HG02870 (cell line): ENCODE measurements at regions not wholly inside any gene's neighbourhood (a gene's known extent, or its start where the extent isn't known, plus 50 kb on each side); places are given as distances from the start of the nearest gene placed in this dataset.
A peak's percentile ranks its signal among the peaks of the same experiment; 100 is the strongest.

ENCODE experiments used
- ATAC-seq: cut with Tn5 transposase; IDR thresholded peaks from one replicate; pipeline ENCODE4 v1.9.1; 2021; ENCODE audit warnings: mild to moderate bottlenecking, moderate library complexity; ENCODE audit not compliant: unreplicated experiment

- ATAC-seq: no peak
These were observed 263.4 kb downstream of the TTLL7 start for GRCh38 chr1:83735526-83735925.

DNA sequence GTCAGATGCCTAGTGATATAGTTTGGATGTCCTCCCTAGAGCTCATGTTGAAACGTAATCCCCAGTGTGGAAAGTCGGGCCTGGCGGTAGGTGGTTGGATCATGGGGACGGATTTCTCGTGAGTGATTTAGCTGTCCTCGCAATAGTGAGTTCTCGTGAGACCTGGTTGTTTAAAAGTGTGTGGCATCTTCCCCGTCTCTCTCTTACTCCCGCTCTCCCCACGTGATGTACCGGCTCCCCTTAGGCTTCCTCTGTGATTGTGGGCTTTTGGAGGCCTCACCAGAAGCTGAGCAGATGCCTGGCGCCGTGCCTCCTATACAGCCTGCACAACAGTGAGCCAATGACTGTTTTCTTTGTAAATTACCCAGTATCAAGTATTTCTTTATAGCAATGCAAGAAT is 264.5 kb downstream of the TTLL7 start:
- no peak for ATAC-seq

DNA sequence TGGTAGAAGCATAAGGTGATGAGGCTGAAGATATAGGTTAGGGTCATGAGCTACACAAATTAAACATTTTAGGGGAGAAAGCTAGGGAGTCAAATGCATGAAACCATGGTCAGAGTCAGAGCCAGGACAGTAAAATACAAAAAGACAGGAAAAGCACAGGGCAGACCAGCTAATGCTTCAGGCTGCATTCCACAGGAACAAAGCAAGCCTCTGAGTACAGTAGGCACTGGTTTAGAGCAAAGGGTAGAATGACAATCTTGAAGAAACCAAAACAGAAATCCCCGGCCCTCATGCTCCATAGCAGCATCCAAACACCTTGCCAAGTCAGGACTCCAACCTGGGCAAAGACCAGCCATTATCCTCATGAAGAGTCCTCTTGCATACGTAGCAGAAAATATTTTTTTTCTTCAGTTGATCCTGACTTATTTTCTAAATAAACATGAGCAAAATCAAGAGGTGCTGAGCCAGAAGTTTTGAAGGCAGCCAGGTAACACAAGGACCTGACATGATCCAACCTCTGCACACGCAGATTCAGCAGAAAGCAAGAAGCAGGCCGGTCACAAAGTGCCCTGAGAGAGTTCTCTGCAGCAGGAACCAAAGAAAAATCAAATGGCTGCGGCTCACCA is 273.1 kb downstream of the TTLL7 start:
- no peak for ATAC-seq

DNA sequence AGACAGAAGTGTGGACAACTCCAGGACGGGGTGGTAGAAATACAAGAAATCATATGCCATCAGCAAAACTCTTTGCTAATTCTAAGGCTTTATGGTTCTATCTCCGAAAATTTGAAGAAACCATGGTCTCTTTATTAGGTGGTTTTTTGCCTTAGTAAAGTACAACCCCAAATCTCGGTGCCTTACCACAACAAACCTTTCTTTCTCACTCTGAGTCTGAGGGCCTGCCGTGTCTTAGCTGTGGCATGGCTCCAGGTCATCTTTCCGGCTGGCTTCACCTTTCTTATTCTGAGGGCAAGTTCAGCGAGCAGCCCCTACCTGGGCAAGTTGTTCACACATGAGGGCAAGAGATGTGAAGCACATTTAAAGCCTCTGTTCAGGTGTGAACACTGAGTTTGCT is 280.6 kb downstream of the TTLL7 start:
- ATAC-seq: peak; percentile 84

DNA sequence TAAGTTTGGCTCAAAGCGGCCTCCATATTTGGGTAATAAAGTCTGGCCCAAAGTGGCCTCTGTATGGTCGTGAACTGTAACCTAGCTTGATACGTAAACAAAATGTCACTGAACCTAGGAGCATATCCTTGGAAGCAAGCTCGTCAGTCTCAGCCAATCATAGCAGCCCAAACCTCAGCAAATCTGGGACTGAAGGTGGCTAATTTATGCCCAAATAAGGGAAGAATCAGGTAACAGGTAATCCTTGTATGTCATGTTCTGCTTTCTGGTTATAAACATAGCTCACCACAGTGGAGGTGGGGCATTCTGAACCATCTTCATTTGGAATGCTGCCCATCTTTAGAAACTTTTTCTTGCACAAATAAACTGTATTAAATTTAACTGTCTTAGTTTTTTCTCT is 281.1 kb downstream of the TTLL7 start:
- ATAC-seq: no peak

GRCh38 chr1:83716641-83717040 is 282.3 kb downstream of the TTLL7 start:
- no peak for ATAC-seq

DNA sequence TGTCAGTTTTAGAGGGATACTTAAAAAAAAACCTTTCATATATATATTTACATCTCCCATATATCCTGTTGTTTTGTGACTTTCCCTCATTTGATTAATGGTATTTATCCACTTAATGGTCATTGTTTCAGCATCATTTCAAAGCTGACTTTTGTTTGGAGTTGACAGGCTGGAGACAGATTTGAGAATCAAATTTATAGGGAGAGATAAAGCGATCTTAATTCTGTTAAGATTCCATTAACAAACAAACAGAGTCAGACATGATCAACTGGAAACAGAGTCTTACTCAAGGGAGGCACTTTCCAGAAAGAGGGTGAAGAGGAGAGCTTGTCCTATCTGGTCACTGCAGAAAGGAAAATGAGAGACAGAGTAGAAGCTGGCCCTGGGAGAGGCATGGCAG is 283.4 kb downstream of the TTLL7 start:
- no peak for ATAC-seq

GRCh38 chr1:83709662-83710061 is 289.3 kb downstream of the TTLL7 start:
- no peak for ATAC-seq

- no peak for ATAC-seq
These were observed 292.5 kb downstream of the TTLL7 start for GRCh38 chr1:83706354-83706938.

DNA sequence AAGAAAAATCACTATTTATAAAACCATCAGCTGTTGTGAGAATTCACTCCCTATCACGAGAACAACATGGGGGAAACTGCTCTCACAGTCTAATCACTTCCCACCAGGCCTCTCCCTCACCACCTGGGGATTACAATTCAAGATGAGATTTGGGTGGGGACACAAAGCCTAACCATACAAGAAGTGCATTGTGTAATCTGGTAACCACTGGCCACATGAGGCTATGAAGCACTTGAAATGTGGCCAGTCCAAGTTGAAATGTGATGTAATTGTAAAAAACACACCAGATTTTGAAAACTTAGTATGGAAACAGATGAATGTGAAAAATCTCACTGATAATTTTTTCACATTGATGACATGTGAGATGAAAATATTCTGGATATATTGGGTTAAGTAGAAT is 293.8 kb downstream of the TTLL7 start:
- no peak for ATAC-seq

- no peak for ATAC-seq
These were observed 294.6 kb downstream of the TTLL7 start for GRCh38 chr1:83704350-83704749.

DNA sequence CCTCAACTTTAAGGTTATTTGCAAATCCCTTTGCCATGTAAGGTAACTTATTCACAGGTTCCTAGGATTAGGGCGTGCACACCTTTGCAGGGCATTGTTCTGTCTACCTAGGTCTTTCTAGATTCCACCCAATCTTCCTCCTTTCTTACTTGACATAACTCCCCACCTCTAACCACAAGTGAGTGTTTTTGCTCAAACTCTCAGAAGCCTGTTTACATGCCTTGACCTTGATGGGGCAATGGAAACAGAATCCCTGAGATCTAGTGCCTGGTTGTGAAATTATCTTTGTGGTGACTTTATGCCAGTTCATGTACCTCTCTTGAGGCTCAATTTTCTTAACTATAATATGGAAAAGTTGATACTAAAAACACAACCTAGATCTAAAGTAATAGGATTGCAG is 296.6 kb downstream of the TTLL7 start:
- ATAC-seq: no peak

DNA sequence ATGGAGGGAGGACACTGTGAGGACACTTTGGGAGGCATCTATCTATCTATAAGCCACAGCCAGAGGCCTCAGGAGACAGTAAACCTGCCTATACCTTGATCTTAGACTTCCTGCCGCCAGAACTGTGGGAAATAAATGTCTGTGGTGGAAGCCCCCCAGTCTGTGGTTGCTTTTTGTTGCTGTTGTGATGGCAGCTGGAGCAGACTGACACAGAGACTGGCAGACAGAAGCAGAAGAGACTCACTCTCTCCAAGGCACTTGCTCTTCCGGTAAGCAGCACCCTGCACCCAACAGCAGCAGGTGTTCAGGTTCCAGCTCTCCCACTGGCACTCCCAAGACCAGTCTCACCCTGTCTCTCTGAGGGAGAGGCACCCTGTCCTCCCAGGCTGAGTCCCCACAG is 297.6 kb downstream of the TTLL7 start:
- ATAC-seq: no peak

DNA sequence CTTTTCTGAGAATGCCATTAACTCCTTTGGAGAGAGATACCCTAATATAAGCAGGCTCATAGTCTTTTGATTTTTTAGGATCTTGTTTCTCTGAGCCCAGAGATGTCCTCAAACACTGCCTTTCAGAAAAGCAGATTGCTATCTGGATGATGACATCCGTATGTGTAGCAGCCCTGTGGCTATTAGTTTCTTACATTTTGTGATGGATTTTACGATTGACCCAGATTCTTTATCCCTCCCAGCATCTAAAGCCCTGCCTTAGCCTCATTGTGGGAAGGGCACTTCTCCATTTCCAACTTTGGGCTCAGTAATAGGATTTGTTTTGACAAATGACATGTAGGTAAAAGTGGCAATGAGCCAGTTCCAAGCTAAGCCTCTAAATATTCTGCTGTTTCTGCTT is 300.3 kb downstream of the TTLL7 start:
- ATAC-seq: no peak

GRCh38 chr1:83697961-83698360 is 301.0 kb downstream of the TTLL7 start:
- ATAC-seq: no peak

DNA sequence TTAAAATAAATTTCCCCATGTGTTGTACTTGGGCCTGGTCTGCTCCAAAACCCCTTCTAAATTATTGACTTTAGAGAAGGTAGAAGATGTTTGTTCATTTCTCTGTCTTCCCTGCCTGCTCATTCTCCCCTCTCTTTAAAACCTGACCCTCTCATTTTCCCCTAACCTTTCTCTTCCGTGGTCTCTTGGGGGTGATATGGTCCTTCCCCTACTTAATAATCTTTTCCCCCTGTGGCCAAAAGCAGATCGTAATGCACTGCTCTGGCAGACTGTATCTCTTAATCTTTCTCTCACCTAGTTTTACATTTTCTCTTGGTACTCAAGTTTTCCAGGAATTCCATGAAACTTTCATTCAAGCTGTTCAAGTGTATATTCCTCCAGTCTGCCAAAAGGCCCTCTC is 301.7 kb downstream of the TTLL7 start:
- no peak for ATAC-seq

GRCh38 chr1:83694449-83694848 is 304.5 kb downstream of the TTLL7 start:
- ATAC-seq: no peak

- ATAC-seq: no peak
These were observed 305.4 kb downstream of the TTLL7 start for GRCh38 chr1:83693427-83694126.

GRCh38 chr1:83692524-83693381 is 306.2 kb downstream of the TTLL7 start:
- peak; percentile 69 for ATAC-seq

DNA sequence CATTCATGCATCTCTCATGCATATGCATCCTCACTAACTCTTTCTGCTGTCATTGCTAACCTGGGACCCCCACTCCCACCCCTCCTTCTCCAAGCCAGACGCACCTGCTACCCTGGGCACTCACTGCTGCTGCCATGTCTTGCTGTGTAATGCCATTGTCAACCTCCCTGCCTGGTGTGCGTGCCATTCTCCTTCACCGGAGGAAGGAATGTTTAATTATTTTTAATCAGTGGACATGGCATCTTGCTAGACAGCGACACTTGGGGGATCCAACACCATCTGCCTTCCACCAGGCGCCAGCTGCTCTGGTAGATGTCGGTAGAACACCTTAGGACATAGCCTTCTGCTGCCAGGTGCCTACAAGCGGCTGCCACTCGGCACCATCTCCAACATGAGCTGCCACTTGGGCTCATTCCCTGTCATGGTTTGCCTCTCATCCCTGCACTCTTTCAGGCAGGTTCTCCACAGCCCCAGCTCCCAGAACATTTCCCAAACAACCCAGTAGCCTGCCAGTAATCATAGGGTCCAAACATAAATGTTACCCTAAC is 306.9 kb downstream of the TTLL7 start:
- ATAC-seq: no peak
